Hepatocyte (in vitro differentiated cells): ENCODE measurements at regions not wholly inside any gene's neighbourhood (a gene's known extent, or its start where the extent isn't known, plus 50 kb on each side); places are given as distances from the start of the nearest gene placed in this dataset.

Source experiments
- CTCF ChIP-seq: fragments of 200-600 bp; sonication (generic); IDR thresholded peaks from 2 replicates; pipeline ENCODE4 v1.5.1; 2016; ENCODE audit warnings: antibody characterized with exemption, mild to moderate bottlenecking; ENCODE audit not compliant: poor library complexity
- EZH2phosphoT487 ChIP-seq: fragments of 200-600 bp; sonication (generic); IDR thresholded peaks from one replicate; pipeline ENCODE4 v1.6.1; 2018; ENCODE audit warnings: antibody characterized with exemption, mild to moderate bottlenecking, low read depth, moderate library complexity; ENCODE audit not compliant: unreplicated experiment, severe bottlenecking

DNA sequence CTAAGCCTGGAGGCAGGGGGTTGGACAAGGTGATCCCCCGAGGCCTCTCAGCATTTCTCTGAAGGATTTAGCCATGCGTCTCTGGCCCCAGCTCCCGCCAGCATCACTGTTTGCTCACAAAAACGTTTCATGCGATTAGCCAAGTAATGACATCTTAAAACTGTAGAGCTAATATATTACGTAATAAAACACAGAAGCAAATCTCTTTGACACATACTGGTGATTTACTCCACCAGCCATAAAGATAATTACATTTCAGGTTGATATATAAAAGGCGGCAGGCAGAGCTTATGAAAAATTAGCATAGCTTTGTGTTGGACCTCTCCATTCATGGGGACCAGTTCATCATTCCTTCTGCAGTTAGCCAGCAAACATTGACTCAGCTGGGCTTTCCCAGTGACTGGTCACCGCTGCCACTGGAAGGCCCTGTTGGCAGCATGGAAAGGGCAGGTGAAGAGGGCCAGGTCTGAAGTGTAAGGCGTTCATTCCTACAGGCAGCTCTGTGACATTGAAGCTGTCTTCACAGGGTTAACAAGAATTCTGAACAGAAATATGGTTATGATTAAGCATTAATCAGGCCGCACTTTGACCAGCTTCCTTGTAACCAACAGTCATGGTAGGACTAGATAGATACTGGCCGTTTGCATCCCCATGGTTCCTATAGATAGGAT is 150.3 kb downstream of the NECTIN1 start:
- TF ChIP-seq CTCF (no peak), EZH2phosphoT487 (no peak)
